ENCODE measurements at regions not wholly inside any gene's neighbourhood (a gene's known extent, or its start where the extent isn't known, plus 50 kb on each side); places are given as distances from the start of the nearest gene placed in this dataset.

GRCh38 chr7:133132906-133133305, 51.0 kb upstream of the CHCHD3 start:
- Histone ChIP-seq H3K4me1 (no peaks in the 10 kb centered on the region), H2AFZ (no peak overlapping the region), H3K9ac (no peak overlapping the region), H3K27ac (no peak overlapping the region), H3K79me2 (no peaks in the 10 kb centered on the region), H3K36me3 (ENCODE audit: control insufficient read depth, insufficient read depth, low read length) (no peaks in the 10 kb centered on the region), H3K27me3 (ENCODE audit: control insufficient read depth, insufficient read depth, low read length) (no peaks in the 10 kb centered on the region), H3K4me3 (ENCODE audit: low read depth, low read length) (no peak overlapping the region), H3K9me3 (ENCODE audit: control insufficient read depth, low read length) (no peaks in the 10 kb centered on the region), H3K4me2 (ENCODE audit: low read length) (no peak overlapping the region)
- TF ChIP-seq, protein P1, sequence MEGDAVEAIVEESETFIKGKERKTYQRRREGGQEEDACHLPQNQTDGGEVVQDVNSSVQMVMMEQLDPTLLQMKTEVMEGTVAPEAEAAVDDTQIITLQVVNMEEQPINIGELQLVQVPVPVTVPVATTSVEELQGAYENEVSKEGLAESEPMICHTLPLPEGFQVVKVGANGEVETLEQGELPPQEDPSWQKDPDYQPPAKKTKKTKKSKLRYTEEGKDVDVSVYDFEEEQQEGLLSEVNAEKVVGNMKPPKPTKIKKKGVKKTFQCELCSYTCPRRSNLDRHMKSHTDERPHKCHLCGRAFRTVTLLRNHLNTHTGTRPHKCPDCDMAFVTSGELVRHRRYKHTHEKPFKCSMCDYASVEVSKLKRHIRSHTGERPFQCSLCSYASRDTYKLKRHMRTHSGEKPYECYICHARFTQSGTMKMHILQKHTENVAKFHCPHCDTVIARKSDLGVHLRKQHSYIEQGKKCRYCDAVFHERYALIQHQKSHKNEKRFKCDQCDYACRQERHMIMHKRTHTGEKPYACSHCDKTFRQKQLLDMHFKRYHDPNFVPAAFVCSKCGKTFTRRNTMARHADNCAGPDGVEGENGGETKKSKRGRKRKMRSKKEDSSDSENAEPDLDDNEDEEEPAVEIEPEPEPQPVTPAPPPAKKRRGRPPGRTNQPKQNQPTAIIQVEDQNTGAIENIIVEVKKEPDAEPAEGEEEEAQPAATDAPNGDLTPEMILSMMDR (IDR thresholded peaks at IDR 0.05) = no peak

GRCh38 chr7:133134810-133135209, 52.9 kb upstream of the CHCHD3 start:
- H3K9ac ChIP-seq = no peak overlapping the region
- no peaks in the 10 kb centered on the region for H3K4me1 ChIP-seq
- no peak overlapping the region for H3K4me2 ChIP-seq (ENCODE audit: low read length)
- H3K27me3 ChIP-seq (ENCODE audit: control insufficient read depth, insufficient read depth, low read length) = no peaks in the 10 kb centered on the region
- H3K9me3 ChIP-seq (ENCODE audit: control insufficient read depth, low read length) = no peaks in the 10 kb centered on the region
- H2AFZ ChIP-seq = no peak overlapping the region
- no peaks in the 10 kb centered on the region for H3K79me2 ChIP-seq
- TF ChIP-seq, protein P1 (IDR thresholded peaks at IDR 0.05) = no peak
- H3K27ac ChIP-seq = no peak overlapping the region
- H3K36me3 ChIP-seq (ENCODE audit: control insufficient read depth, insufficient read depth, low read length) = no peaks in the 10 kb centered on the region
- no peak overlapping the region for H3K4me3 ChIP-seq (ENCODE audit: low read depth, low read length)

DNA sequence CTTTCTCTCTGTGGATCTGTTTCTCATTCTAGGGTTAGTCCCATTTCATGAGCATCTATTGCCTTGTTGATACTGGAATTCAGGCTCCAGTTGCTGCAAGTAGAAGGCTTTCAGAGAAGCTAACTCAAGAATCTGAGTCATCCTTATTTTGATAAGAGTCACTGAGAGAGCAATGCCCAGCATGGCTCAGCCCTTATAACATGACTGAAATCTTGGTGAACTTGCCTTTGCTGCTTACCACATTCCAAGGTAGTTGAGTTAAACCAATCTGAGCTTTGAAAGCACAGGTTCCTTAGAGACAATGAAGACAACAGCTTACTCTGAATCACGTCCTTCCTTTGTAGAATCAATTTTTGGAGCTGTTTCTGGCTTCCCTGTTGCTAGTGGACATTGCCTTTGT, 53.6 kb upstream of the CHCHD3 start:
- no peaks in the 10 kb centered on the region for H3K9me3 ChIP-seq (ENCODE audit: control insufficient read depth, low read length)
- H3K27ac ChIP-seq = no peak overlapping the region
- TF ChIP-seq, protein P1 (IDR thresholded peaks at IDR 0.05) = no peak
- H3K27me3 ChIP-seq (ENCODE audit: control insufficient read depth, insufficient read depth, low read length) = no peaks in the 10 kb centered on the region
- H2AFZ ChIP-seq = no peak overlapping the region
- H3K36me3 ChIP-seq (ENCODE audit: control insufficient read depth, insufficient read depth, low read length) = no peaks in the 10 kb centered on the region
- no peak overlapping the region for H3K4me3 ChIP-seq (ENCODE audit: low read depth, low read length)
- no peak overlapping the region for H3K9ac ChIP-seq
- H3K4me1 ChIP-seq = peaks cover under 1% of the 10 kb centered on the region
- no peaks in the 10 kb centered on the region for H3K79me2 ChIP-seq
- H3K4me2 ChIP-seq (ENCODE audit: low read length) = no peak overlapping the region

GRCh38 chr7:133139350-133139749, 57.5 kb upstream of the CHCHD3 start:
- TF ChIP-seq, protein P1 (IDR thresholded peaks at IDR 0.05) = no peak
- no peak overlapping the region for H2AFZ ChIP-seq
- H3K9ac ChIP-seq = no peak overlapping the region
- H3K4me1 ChIP-seq = peaks cover 10% of the 10 kb centered on the region
- no peaks in the 10 kb centered on the region for H3K27me3 ChIP-seq (ENCODE audit: control insufficient read depth, insufficient read depth, low read length)
- H3K79me2 ChIP-seq = no peaks in the 10 kb centered on the region
- H3K27ac ChIP-seq = no peak overlapping the region
- H3K36me3 ChIP-seq (ENCODE audit: control insufficient read depth, insufficient read depth, low read length) = no peaks in the 10 kb centered on the region
- H3K4me2 ChIP-seq (ENCODE audit: low read length) = no peak overlapping the region
- no peaks in the 10 kb centered on the region for H3K9me3 ChIP-seq (ENCODE audit: control insufficient read depth, low read length)
- H3K4me3 ChIP-seq (ENCODE audit: low read depth, low read length) = no peak overlapping the region

DNA sequence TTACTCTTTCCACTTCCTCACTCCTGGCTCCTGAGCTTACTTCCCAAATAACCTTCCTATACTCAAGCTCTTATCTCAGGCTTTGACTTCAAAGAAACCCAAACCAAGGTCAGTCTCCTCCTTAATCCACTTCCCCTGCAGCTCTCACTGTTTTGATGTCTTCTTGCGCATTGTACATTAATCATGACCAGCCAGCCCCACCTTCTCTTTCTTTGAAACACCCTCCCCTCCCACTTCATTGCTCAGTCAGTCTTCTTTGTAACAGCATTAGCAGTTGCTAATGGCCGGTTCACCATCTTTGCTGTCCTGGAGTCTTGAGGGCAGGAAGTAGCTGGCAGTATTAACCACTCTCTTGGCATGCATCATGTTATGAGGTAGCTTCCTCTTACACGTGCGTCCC, 57.9 kb upstream of the CHCHD3 start:
- Histone ChIP-seq H3K9ac (no peak overlapping the region), H3K4me1 (peaks cover 10% of the 10 kb centered on the region), H3K4me2 (ENCODE audit: low read length) (no peak overlapping the region), H3K9me3 (ENCODE audit: control insufficient read depth, low read length) (no peaks in the 10 kb centered on the region), H2AFZ (no peak overlapping the region), H3K27me3 (ENCODE audit: control insufficient read depth, insufficient read depth, low read length) (no peaks in the 10 kb centered on the region), H3K79me2 (no peaks in the 10 kb centered on the region), H3K4me3 (ENCODE audit: low read depth, low read length) (no peak overlapping the region), H3K27ac (no peak overlapping the region), H3K36me3 (ENCODE audit: control insufficient read depth, insufficient read depth, low read length) (no peaks in the 10 kb centered on the region)
- TF ChIP-seq, protein P1 (IDR thresholded peaks at IDR 0.05) = no peak

Data from parathyroid adenoma (tissue), 2 donors.